ENCODE measurements at regions not wholly inside any gene's neighbourhood (a gene's known extent, or its start where the extent isn't known, plus 50 kb on each side); places are given as distances from the start of the nearest gene placed in this dataset.
"Not testable (repeated sequence)": the region's sequence is repeated elsewhere in the genome, so short reads cannot be mapped to it uniquely, and the experiment has no call there.

DNA sequence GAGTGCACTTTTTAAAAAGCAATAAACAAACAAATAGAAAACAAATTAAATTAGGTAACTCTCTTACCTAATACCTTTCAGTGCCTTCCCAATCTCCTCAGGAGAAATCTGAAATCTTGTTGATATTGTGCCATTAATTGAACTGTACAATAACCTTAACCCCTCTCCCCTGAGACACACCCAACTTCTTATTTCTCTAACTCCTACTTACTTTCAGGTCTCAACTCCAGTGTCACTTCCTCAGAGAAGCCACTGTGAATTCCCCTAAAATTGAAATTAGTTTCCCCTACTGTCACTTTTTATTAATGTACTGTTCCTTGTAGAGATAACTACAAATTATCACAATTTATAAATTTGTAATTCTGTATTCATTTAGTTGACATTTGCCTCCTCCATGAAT lies 295.3 kb upstream of the TNC start:
- no peak for DNase-seq
- no peaks in the 10 kb centered on the region for H3K9me3 ChIP-seq

GRCh38 chr9:115413766-115414382 lies 295.9 kb upstream of the TNC start:
- intact Hi-C loops (cut with DNase I; ENCODE audit: low total_unique reads) = no loop called here
- Histone ChIP-seq H3K4me3 (no peak overlapping the region), H3K36me3 (no peaks in the 10 kb centered on the region), H3K27ac (no peak overlapping the region), H3K9me3 (no peaks in the 10 kb centered on the region), H3K27me3 (no peaks in the 10 kb centered on the region), H3K4me1 (no peaks in the 10 kb centered on the region)
- no peak for DNase-seq
- no peak for TF ChIP-seq POLR2A (IDR thresholded peaks at IDR 0.05)
- no peak for TF ChIP-seq CTCF (IDR thresholded peaks at IDR 0.05)

More for the DNA sequence above, 295.3 kb upstream of the TNC start:
- Histone ChIP-seq H3K27me3 (no peaks in the 10 kb centered on the region), H3K27ac (no peak overlapping the region), H3K4me3 (no peak overlapping the region), H3K4me1 (no peaks in the 10 kb centered on the region), H3K36me3 (no peaks in the 10 kb centered on the region)
- intact Hi-C loops (cut with DNase I; ENCODE audit: low total_unique reads) = no loop called here
- TF ChIP-seq CTCF (IDR thresholded peaks at IDR 0.05) (no peak), POLR2A (IDR thresholded peaks at IDR 0.05) (no peak)

- intact Hi-C loops (cut with DNase I; ENCODE audit: low total_unique reads) = no loop called here
- DNase-seq = no peak
- no peaks in the 10 kb centered on the region for H3K4me1 ChIP-seq
- no peak overlapping the region for H3K27ac ChIP-seq
- no peaks in the 10 kb centered on the region for H3K27me3 ChIP-seq
- no peak overlapping the region for H3K4me3 ChIP-seq
- no peak for TF ChIP-seq CTCF (IDR thresholded peaks at IDR 0.05)
- no peak for TF ChIP-seq POLR2A (IDR thresholded peaks at IDR 0.05)
- H3K9me3 ChIP-seq = no peaks in the 10 kb centered on the region
- no peaks in the 10 kb centered on the region for H3K36me3 ChIP-seq
Measured at GRCh38 chr9:115414561-115414960, 296.6 kb upstream of the TNC start.

- no peak for DNase-seq
- H3K27ac ChIP-seq = no peak overlapping the region
- TF ChIP-seq CTCF (IDR thresholded peaks at IDR 0.05) (no peak), POLR2A (IDR thresholded peaks at IDR 0.05) (no peak)
- no peak overlapping the region for H3K4me3 ChIP-seq
- H3K36me3 ChIP-seq = no peaks in the 10 kb centered on the region
- no peaks in the 10 kb centered on the region for H3K27me3 ChIP-seq
- intact Hi-C loops (cut with DNase I; ENCODE audit: low total_unique reads) = no loop called here
- H3K4me1 ChIP-seq = no peaks in the 10 kb centered on the region
- no peaks in the 10 kb centered on the region for H3K9me3 ChIP-seq
Measured at GRCh38 chr9:115415450-115415849, 297.5 kb upstream of the TNC start.

DNA sequence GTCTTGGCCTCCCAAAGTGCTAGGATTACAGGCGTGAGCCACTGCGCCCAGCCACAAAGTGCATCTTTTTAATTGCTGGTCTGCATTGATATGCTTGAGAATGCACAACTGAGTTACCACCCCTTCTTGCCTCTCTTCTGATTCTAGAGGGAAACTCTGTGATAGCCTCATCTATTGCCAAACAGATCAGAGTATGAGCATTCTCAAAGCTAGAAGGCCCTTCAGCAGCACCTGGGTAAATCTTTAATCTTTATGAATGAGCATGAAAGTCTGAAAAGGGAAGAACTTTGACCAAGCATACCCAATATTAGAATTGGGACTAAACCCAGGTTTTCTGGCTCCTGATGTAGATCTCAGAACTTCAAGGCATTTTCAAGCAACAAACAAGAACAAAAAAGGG lies 298.3 kb upstream of the TNC start:
- intact Hi-C loops (cut with DNase I; ENCODE audit: low total_unique reads) = no loop called here
- TF ChIP-seq POLR2A (IDR thresholded peaks at IDR 0.05) (no peak), CTCF (IDR thresholded peaks at IDR 0.05) (no peak)
- H3K27ac ChIP-seq = no peak overlapping the region

GRCh38 chr9:115418181-115418580 lies 300.2 kb upstream of the TNC start:
- H3K27ac ChIP-seq; intact Hi-C loops (cut with DNase I; ENCODE audit: low total_unique reads); H3K4me3 ChIP-seq; H3K9me3 ChIP-seq; H3K4me1 ChIP-seq; H3K36me3 ChIP-seq; DNase-seq; H3K27me3 ChIP-seq: not testable (repeated sequence)

More for the DNA sequence above, 298.3 kb upstream of the TNC start:
- no peaks in the 10 kb centered on the region for H3K9me3 ChIP-seq
- H3K4me3 ChIP-seq = no peak overlapping the region
- no peaks in the 10 kb centered on the region for H3K27me3 ChIP-seq
- no peak for DNase-seq
- H3K36me3 ChIP-seq = no peaks in the 10 kb centered on the region
- H3K4me1 ChIP-seq = no peaks in the 10 kb centered on the region
